HG03135 (cell line): ENCODE measurements at regions not wholly inside any gene's neighbourhood (a gene's known extent, or its start where the extent isn't known, plus 50 kb on each side); places are given as distances from the start of the nearest gene placed in this dataset.
A peak's percentile ranks its signal among the peaks of the same experiment; 100 is the strongest.

Experiments used
- ATAC-seq: cut with Tn5 transposase; IDR thresholded peaks from one replicate; pipeline ENCODE4 v1.9.1; 2021; ENCODE audit warnings: mild to moderate bottlenecking, moderate library complexity; ENCODE audit not compliant: unreplicated experiment

GRCh38 chr11:128269466-128269865 is 317.9 kb downstream of the ETS1 start:
- no peak for ATAC-seq

GRCh38 chr11:128266893-128267292 is 320.5 kb downstream of the ETS1 start:
- ATAC-seq: no peak

GRCh38 chr11:128262463-128263345 is 324.7 kb downstream of the ETS1 start:
- no peak for ATAC-seq

- ATAC-seq: no peak
These were observed 326.3 kb downstream of the ETS1 start for GRCh38 chr11:128261011-128261421.

- no peak for ATAC-seq
These were observed 327.0 kb downstream of the ETS1 start for GRCh38 chr11:128260398-128260797.

GRCh38 chr11:128259816-128260215 is 327.5 kb downstream of the ETS1 start:
- no peak for ATAC-seq

- ATAC-seq: no peak
These were observed 332.4 kb downstream of the ETS1 start for GRCh38 chr11:128254941-128255340.

- no peak for ATAC-seq
These were observed 336.2 kb downstream of the ETS1 start for GRCh38 chr11:128251140-128251539.

GRCh38 chr11:128250482-128250881 is 336.9 kb downstream of the ETS1 start:
- ATAC-seq: no peak

GRCh38 chr11:128246810-128247594 is 340.4 kb downstream of the ETS1 start:
- ATAC-seq: no peak

- ATAC-seq: no peak
These were observed 341.0 kb downstream of the ETS1 start for GRCh38 chr11:128246364-128246801.

GRCh38 chr11:128244871-128245270 is 342.5 kb downstream of the ETS1 start:
- no peak for ATAC-seq

- ATAC-seq: no peak
These were observed 344.9 kb downstream of the ETS1 start for GRCh38 chr11:128242451-128242850.

GRCh38 chr11:128240546-128240945 is 346.8 kb downstream of the ETS1 start:
- ATAC-seq: no peak

GRCh38 chr11:128239306-128239705 is 348.1 kb downstream of the ETS1 start:
- no peak for ATAC-seq

- ATAC-seq: peak; percentile 66
These were observed 348.7 kb downstream of the ETS1 start for GRCh38 chr11:128238521-128239265.

- ATAC-seq: no peak
These were observed 350.6 kb downstream of the ETS1 start for GRCh38 chr11:128236506-128237498.

GRCh38 chr11:128235958-128236357 is 351.4 kb downstream of the ETS1 start:
- ATAC-seq: no peak

GRCh38 chr11:128235426-128235825 is 351.9 kb downstream of the ETS1 start:
- ATAC-seq: no peak

GRCh38 chr11:128234143-128234542 is 353.2 kb downstream of the ETS1 start:
- no peak for ATAC-seq
